ENCODE measurements at regions not wholly inside any gene's neighbourhood (a gene's known extent, or its start where the extent isn't known, plus 50 kb on each side); places are given as distances from the start of the nearest gene placed in this dataset.

GRCh38 chr11:127117231-127117739 lies 116.7 kb upstream of the KIRREL3 start:
- H3K4me3 ChIP-seq (ENCODE audit: low read depth, low read length): no peak overlapping the region
- no peak for DNase-seq (ENCODE audit: low read depth)
- no peak for TF ChIP-seq CTCF (IDR thresholded peaks at IDR 0.05; ENCODE audit: insufficient read depth, low read length)

- no peak overlapping the region for H3K4me3 ChIP-seq (ENCODE audit: low read depth, low read length)
- TF ChIP-seq CTCF (IDR thresholded peaks at IDR 0.05; ENCODE audit: insufficient read depth, low read length): no peak
- DNase-seq (ENCODE audit: low read depth): no peak
Measured at GRCh38 chr11:127115844-127116243, 115.3 kb upstream of the KIRREL3 start.

GRCh38 chr11:127114035-127114434 lies 113.5 kb upstream of the KIRREL3 start:
- DNase-seq (ENCODE audit: low read depth): no peak
- H3K4me3 ChIP-seq (ENCODE audit: low read depth, low read length): no peak overlapping the region
- TF ChIP-seq CTCF (IDR thresholded peaks at IDR 0.05; ENCODE audit: insufficient read depth, low read length): no peak

GRCh38 chr11:127110542-127110941 lies 110.0 kb upstream of the KIRREL3 start:
- no peak for TF ChIP-seq CTCF (IDR thresholded peaks at IDR 0.05; ENCODE audit: insufficient read depth, low read length)
- DNase-seq (ENCODE audit: low read depth): no peak
- H3K4me3 ChIP-seq (ENCODE audit: low read depth, low read length): no peak overlapping the region

GRCh38 chr11:127109796-127110480 lies 109.4 kb upstream of the KIRREL3 start:
- no peak for DNase-seq (ENCODE audit: low read depth)
- H3K4me3 ChIP-seq (ENCODE audit: low read depth, low read length): no peak overlapping the region
- no peak for TF ChIP-seq CTCF (IDR thresholded peaks at IDR 0.05; ENCODE audit: insufficient read depth, low read length)

- DNase-seq (ENCODE audit: low read depth): no peak
- no peak for TF ChIP-seq CTCF (IDR thresholded peaks at IDR 0.05; ENCODE audit: insufficient read depth, low read length)
- H3K4me3 ChIP-seq (ENCODE audit: low read depth, low read length): no peak overlapping the region
Measured at GRCh38 chr11:127108838-127109237, 108.3 kb upstream of the KIRREL3 start.

- H3K4me3 ChIP-seq (ENCODE audit: low read depth, low read length): no peak overlapping the region
- no peak for TF ChIP-seq CTCF (IDR thresholded peaks at IDR 0.05; ENCODE audit: insufficient read depth, low read length)
- DNase-seq (ENCODE audit: low read depth): no peak
Measured at GRCh38 chr11:127106938-127107337, 106.4 kb upstream of the KIRREL3 start.

Measured in fibroblast of the aortic adventitia (primary cell).